ENCODE measurements at regions not wholly inside any gene's neighbourhood (a gene's known extent, or its start where the extent isn't known, plus 50 kb on each side); places are given as distances from the start of the nearest gene placed in this dataset.

DNA sequence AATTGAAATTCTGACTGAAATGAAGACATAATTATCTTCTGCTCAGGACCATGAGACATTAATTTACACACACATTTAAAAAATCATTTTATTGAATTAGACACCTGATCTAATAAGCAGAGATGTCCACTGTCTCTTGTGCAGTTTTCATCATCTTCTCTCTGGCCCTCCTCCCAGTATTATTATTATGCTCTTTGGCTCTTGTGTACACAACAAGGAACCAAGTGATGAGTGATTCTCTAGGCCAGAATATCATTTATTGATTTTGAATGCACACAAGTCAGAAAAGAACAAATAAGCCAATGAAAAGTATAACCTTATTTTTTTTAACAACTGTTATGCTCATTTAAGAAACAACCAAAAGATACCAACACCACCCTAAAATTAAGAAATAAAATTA, 244.7 kb upstream of the KRR1 start:
- TF ChIP-seq ZNF121 (CRISPR knock-in tag; IDR thresholded peaks at IDR 0.05) (no peak), CTCF (IDR thresholded peaks at IDR 0.05) (no peak), NR2C2 (CRISPR knock-in tag; IDR thresholded peaks at IDR 0.05) (no peak), ZNF281 (CRISPR knock-in tag; IDR thresholded peaks at IDR 0.05) (no peak)
- TF ChIP-seq, protein P1, sequence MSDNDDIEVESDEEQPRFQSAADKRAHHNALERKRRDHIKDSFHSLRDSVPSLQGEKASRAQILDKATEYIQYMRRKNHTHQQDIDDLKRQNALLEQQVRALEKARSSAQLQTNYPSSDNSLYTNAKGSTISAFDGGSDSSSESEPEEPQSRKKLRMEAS (CRISPR knock-in tag; IDR thresholded peaks at IDR 0.05), result no peak

Data from WTC11 (cell line).